ENCODE measurements at regions not wholly inside any gene's neighbourhood (a gene's known extent, or its start where the extent isn't known, plus 50 kb on each side); places are given as distances from the start of the nearest gene placed in this dataset.

GRCh38 chr4:89469930-89470375 lies 162.4 kb upstream of the GPRIN3 start:
- TF ChIP-seq, protein P1, sequence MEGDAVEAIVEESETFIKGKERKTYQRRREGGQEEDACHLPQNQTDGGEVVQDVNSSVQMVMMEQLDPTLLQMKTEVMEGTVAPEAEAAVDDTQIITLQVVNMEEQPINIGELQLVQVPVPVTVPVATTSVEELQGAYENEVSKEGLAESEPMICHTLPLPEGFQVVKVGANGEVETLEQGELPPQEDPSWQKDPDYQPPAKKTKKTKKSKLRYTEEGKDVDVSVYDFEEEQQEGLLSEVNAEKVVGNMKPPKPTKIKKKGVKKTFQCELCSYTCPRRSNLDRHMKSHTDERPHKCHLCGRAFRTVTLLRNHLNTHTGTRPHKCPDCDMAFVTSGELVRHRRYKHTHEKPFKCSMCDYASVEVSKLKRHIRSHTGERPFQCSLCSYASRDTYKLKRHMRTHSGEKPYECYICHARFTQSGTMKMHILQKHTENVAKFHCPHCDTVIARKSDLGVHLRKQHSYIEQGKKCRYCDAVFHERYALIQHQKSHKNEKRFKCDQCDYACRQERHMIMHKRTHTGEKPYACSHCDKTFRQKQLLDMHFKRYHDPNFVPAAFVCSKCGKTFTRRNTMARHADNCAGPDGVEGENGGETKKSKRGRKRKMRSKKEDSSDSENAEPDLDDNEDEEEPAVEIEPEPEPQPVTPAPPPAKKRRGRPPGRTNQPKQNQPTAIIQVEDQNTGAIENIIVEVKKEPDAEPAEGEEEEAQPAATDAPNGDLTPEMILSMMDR (IDR thresholded peaks at IDR 0.05; ENCODE audit: low read depth, low read length) = no peak
- no peak for DNase-seq (ENCODE audit: extremely low read depth, low read depth)

GRCh38 chr4:89469516-89469915 lies 161.9 kb upstream of the GPRIN3 start:
- TF ChIP-seq, protein P1 (IDR thresholded peaks at IDR 0.05; ENCODE audit: low read depth, low read length) = no peak
- no peak for DNase-seq (ENCODE audit: extremely low read depth, low read depth)

GRCh38 chr4:89468602-89469001 lies 161.0 kb upstream of the GPRIN3 start:
- no peak for DNase-seq (ENCODE audit: extremely low read depth, low read depth)
- TF ChIP-seq, protein P1 (IDR thresholded peaks at IDR 0.05; ENCODE audit: low read depth, low read length) = no peak

DNA sequence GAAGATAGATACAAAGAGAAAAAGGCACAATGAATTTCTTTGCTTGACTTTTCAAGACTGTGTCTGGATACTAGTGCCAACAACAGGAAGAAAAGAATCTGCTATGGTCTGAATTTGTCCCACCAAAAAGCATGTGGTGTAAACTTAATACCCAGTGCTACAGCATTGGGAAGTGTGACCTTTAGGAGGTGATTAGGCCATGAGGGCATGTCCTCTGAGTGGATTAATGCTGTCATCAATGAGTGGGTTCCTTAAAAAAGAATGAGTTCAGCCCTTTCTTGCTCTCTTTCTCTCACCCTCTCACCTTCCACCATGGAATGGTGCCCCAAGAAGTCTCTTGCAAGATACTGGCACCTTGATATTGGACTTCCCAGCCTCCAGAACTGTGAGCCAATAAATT lies 155.7 kb upstream of the GPRIN3 start:
- TF ChIP-seq, protein P1 (IDR thresholded peaks at IDR 0.05; ENCODE audit: low read depth, low read length) = no peak
- DNase-seq (ENCODE audit: extremely low read depth, low read depth) = no peak

GRCh38 chr4:89447543-89447942 lies 139.9 kb upstream of the GPRIN3 start:
- no peak for DNase-seq (ENCODE audit: extremely low read depth, low read depth)
- TF ChIP-seq, protein P1 (IDR thresholded peaks at IDR 0.05; ENCODE audit: low read depth, low read length) = no peak

DNA sequence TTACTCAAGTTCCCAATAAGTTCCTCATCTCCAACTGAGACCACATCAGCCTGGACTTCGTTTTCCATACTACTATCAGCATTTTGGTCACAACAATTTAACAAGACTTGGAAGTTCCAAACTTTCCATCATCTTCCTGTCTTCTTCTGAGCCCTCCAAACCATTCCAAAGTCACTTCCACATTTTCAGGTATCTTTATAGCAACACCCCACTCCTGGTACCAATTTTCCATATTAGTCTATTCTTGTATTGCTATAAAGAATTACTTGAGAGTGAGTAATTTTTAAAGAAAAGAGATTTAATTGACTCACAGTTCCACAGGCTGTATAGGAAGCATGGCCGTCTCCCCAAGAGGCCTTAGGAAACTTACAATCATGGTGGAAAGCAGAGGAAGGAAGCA lies 138.6 kb upstream of the GPRIN3 start:
- no peak for DNase-seq (ENCODE audit: extremely low read depth, low read depth)
- TF ChIP-seq, protein P1 (IDR thresholded peaks at IDR 0.05; ENCODE audit: low read depth, low read length) = no peak

DNA sequence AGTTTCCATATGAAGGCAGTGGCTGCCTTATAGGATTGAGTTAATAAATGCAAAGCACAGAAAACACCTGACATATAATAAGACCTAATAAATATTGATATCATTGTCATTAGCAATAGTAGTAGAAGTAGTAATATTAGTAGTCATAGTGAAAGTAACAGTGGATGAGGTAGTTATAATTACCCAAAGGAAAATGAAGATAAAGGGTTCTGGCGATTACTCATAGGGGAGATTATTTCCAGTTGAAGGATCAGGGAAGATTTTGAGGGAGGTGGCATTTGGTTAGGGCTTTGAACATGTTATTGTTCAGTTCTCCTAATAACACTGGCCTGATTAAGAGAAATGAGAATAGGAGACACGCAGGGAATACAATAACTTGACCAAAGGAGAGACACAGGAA lies 131.9 kb upstream of the GPRIN3 start:
- DNase-seq (ENCODE audit: extremely low read depth, low read depth) = no peak
- TF ChIP-seq, protein P1 (IDR thresholded peaks at IDR 0.05; ENCODE audit: low read depth, low read length) = no peak
